GM18505 (cell line): ENCODE measurements at regions not wholly inside any gene's neighbourhood (a gene's known extent, or its start where the extent isn't known, plus 50 kb on each side); places are given as distances from the start of the nearest gene placed in this dataset.
"Not testable (repeated sequence)": the region's sequence is repeated elsewhere in the genome, so short reads cannot be mapped to it uniquely, and the experiment has no call there.

ENCODE experiments used
- ATAC-seq: cut with Tn5 transposase; IDR thresholded peaks from one replicate; pipeline ENCODE4 v1.9.1; 2021; ENCODE audit not compliant: unreplicated experiment
- POLR2A ChIP-seq: IDR thresholded peaks from 4 replicates; pipeline ENCODE4 v1.6.1; 2011; ENCODE audit warnings: borderline replicate concordance; ENCODE audit not compliant: insufficient read depth, insufficient read length; ENCODE audit errors: extremely low read depth

DNA sequence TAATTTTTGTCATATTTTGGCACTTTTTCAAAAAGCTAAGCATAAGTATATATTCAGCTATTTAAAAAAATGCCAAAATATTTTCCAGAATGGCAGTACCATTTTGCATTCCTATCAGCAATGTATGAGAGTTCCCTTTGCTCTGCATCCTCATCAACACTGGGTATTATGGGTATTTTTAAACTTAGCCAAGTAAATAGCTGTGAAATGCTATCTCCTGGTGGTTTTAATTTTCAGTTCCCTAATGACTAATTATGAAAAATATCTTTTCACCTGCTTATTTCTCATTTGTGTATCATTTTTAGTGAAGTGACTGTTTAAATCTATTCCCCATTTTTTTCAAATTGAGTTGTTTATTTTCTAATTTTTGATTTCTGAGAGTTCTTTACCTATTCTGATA is 199.7 kb upstream of the NECTIN3 start:
- ATAC-seq = no peak
- no peak for TF ChIP-seq POLR2A

GRCh38 chr3:110878692-110879091 is 192.9 kb upstream of the NECTIN3 start:
- ATAC-seq = no peak
- TF ChIP-seq POLR2A = no peak

DNA sequence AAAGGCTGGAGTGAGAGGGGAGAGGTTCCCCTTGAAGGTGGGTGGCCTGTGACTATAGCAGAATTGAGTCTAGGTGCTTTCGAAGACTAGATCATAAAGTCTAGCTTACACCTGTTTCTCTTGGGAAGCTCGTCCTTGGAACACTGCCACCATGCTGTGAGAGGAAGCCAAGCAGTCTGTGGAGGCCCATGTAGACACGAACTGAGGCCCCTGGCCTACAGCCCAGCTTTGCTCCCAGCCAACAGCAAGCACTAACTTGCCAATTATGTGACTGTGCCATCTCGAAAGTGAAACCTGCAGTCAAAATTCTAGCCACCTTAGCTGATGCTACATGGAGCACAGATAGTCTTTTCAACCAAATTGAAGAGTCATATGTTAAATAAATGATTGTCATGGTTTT is 190.5 kb upstream of the NECTIN3 start:
- peak; percentile 96 for ATAC-seq
- no peak for TF ChIP-seq POLR2A

GRCh38 chr3:110886222-110886893 is 185.3 kb upstream of the NECTIN3 start:
- TF ChIP-seq POLR2A = no peak
- ATAC-seq = no peak

DNA sequence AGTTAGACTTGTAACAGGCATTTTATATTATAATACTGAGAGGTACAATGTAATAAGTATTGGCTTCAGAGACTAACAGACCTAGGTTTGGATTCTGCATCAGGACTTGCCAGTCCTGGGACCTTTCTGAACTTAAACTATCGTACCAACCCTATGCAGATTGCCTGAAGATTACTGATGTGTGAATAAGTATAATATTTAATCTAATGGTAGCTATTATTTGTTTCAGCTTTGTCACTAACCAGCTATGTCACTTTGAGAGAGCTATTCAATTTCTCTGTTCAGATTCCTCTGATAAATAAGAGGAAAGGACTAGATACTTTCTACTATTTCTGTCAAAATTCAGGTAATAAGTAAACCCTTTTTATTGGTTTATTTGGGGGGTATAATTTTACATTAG is 184.4 kb upstream of the NECTIN3 start:
- TF ChIP-seq POLR2A = no peak
- ATAC-seq = no peak

GRCh38 chr3:110888625-110889375 is 182.8 kb upstream of the NECTIN3 start:
- not testable (repeated sequence) for ATAC-seq

GRCh38 chr3:110889376-110889699 is 182.3 kb upstream of the NECTIN3 start:
- not testable (repeated sequence) for ATAC-seq

DNA sequence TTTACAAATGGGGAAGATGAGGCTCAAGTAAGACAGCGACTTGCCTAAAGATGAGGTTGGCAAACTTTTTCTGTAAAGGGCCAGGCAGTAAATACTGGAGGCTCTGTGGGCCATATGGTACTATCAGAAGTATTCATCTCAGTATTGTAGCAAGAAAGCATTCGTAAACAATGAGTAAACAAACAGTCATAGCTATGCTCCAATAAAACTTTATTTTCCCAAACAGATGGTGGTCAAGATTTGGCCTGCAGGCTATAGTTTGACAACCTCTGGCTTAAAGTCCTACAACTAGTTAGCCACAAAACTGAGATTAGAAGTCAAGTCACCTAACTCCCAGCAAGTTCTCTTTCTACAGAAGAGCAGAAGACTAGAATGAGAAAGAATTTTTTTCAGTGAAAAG is 177.0 kb upstream of the NECTIN3 start:
- no peak for ATAC-seq

DNA sequence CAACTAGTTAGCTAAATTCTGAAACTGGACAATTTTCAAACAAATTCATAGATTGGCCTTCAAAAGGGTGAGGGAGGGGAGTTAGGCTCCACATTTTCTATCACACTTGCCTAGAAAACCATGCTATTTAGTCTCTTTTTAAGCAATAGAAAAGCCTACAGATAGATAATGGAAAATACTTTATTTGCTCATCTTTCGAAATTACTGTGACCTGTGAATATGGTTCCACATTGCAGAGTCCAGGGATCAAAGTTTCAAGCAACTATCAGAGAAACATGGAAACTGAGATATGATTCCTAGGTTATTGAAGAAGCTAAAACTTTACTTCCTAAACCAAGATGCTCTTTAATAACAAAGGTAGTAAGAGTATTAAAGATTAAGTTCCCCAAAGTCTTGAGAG is 176.6 kb upstream of the NECTIN3 start:
- TF ChIP-seq POLR2A = no peak

More for the DNA sequence above, 177.0 kb upstream of the NECTIN3 start:
- no peak for TF ChIP-seq POLR2A

GRCh38 chr3:110897046-110897445 is 174.6 kb upstream of the NECTIN3 start:
- ATAC-seq = no peak
- TF ChIP-seq POLR2A = no peak

More for the DNA sequence above, 176.6 kb upstream of the NECTIN3 start:
- no peak for ATAC-seq

- no peak for TF ChIP-seq POLR2A
- ATAC-seq = no peak
These were observed 171.0 kb upstream of the NECTIN3 start for GRCh38 chr3:110900576-110900975.

GRCh38 chr3:110901536-110901935 is 170.1 kb upstream of the NECTIN3 start:
- no peak for TF ChIP-seq POLR2A
- no peak for ATAC-seq

DNA sequence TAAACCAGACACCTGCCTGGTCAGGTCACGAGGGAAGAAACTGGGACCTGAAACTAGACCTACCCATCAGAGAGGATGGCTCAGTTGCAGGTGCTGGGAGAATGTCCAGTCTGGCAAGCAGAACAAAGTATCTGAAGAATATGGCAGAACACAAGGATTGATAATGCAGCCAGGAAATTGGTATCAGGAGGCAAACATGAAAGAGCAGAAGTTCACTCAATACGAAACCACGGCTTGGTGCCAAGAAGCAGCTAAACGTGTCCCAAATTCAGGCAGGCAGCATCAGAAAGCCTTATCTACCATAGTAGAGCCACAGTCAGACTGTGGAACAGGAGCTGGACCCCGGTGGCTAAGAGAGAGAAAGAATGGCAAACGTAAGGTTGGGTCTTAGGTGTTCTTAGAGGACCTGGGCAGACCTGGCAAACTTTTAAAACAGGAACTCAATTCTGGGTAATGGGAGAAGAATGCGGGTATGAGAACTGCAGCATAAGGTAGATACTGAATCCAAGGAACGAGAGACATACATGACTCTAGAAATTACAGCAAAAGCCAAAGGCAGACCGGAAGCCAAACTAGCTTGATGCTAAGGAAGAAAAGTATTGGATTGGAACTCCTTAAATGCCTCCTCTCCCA is 169.0 kb upstream of the NECTIN3 start:
- no peak for TF ChIP-seq POLR2A
- no peak for ATAC-seq
